Natural killer cell (primary cell): ENCODE measurements at regions not wholly inside any gene's neighbourhood (a gene's known extent, or its start where the extent isn't known, plus 50 kb on each side); places are given as distances from the start of the nearest gene placed in this dataset.

Experiments used
- ATAC-seq, 3 donors: fragments of 150-1000 bp in 2 of 3; fragments of 200-7000 bp in 1 of 3; cut with Tn5 transposase; 1 replicate in 1 of 3; 2 replicates in 2 of 3; pipeline ENCODE4 v1.10.0; 2021; ENCODE audit warnings: mild to moderate bottlenecking in 2 of 3, moderate library complexity in 2 of 3
- DNase-seq, 2 donors: peaks; one replicate each; pipeline versions ENCODE4 v3.0.0 to v3.0.0-alpha.2; 2013 to 2021; ENCODE audit warnings: mixed read lengths in 1 of 2
- H3K27ac ChIP-seq: one replicate; pipeline ENCODE4 v1.5.1; 2013; ENCODE audit warnings: mild to moderate bottlenecking, low read length
- H3K27me3 ChIP-seq: one replicate; pipeline ENCODE4 v1.6.1; 2013; ENCODE audit warnings: low read length; ENCODE audit not compliant: control insufficient read depth, insufficient read depth
- H3K36me3 ChIP-seq: one replicate; pipeline ENCODE4 v1.6.1; 2013; ENCODE audit warnings: low read length; ENCODE audit not compliant: control insufficient read depth, insufficient read depth
- H3K4me1 ChIP-seq: one replicate; pipeline ENCODE4 v1.6.1; 2013; ENCODE audit warnings: low read length; ENCODE audit not compliant: control insufficient read depth, insufficient read depth
- H3K4me3 ChIP-seq: one replicate; pipeline ENCODE4 v1.5.1; 2013; ENCODE audit warnings: low read length
- H3K9me3 ChIP-seq: one replicate; pipeline ENCODE4 v1.6.1; 2013; ENCODE audit warnings: low read length; ENCODE audit not compliant: control insufficient read depth, insufficient read depth
- H3K27ac Mint-ChIP-seq, 2 donors: one replicate each; pipeline ENCODE4 v1.8.0; 2022; ENCODE audit warnings: mild to moderate bottlenecking in 2 of 2, mixed read lengths in 2 of 2, moderate library complexity in 1 of 2
- H3K27me3 Mint-ChIP-seq, 2 donors: one replicate each; pipeline ENCODE4 v1.8.0; 2022; ENCODE audit warnings: low read depth in 2 of 2, mixed read lengths in 2 of 2
- H3K36me3 Mint-ChIP-seq: one replicate; pipeline ENCODE4 v1.8.0; 2022; ENCODE audit warnings: mixed read lengths
- H3K4me1 Mint-ChIP-seq, 2 donors: one replicate each; pipeline ENCODE4 v1.8.0; 2022; ENCODE audit warnings: mixed read lengths in 2 of 2
- H3K4me3 Mint-ChIP-seq: one replicate; pipeline ENCODE4 v1.8.0; 2022; ENCODE audit warnings: mild to moderate bottlenecking, moderate library complexity, mixed read lengths
- H3K9me3 Mint-ChIP-seq, 2 donors: one replicate each; pipeline ENCODE4 v1.8.0; 2022; ENCODE audit warnings: mixed read lengths in 2 of 2
- WGBS: methylation state at CpG from one replicate; pipeline ENCODE4 v1.1.7; 2013; ENCODE audit warnings: missing lambda C conversion rate; ENCODE audit not compliant: insufficient coverage; 5-methylcytosine and 5-hydroxymethylcytosine counted together
- intact Hi-C: fragments of 100-400 bp; cut with micrococcal nuclease; formaldehyde crosslinking; loops from one replicate; pipeline ENCODE4 v1.14.2; 2022
- TF ChIP-seq, protein P1 (sequence below): fragments of 200-600 bp; IDR thresholded peaks from one replicate; pipeline ENCODE4 v1.8.0; 2022; ENCODE audit warnings: antibody characterized with exemption

DNA sequence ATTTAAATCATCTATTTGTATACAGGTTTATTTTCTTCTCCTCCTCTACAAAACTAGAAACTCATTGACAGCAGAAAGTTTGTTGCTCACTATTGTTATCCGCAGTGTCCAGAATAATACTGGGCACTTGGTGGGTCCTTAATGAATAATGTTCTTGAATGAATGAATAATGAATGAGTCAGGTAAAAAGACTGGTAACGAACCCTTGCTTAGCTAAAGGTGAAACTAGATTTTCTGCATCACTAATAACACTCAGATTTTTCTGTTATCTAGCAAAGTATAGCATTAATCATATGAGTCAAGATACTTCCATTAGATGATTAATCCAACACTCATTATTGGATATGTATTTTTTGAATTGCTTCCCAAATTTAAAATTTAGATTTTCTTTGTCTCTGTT lies 953.2 kb downstream of the SORCS3 start:
- Mint-ChIP-seq H3K9me3 (peaks cover 5 to 17% of the 10 kb centered on the region in 2 donors), H3K4me1 (no peaks in the 10 kb centered on the region), H3K36me3 (no peaks in the 10 kb centered on the region), H3K27me3 (no peaks in the 10 kb centered on the region), H3K27ac (no peak overlapping the region), H3K4me3 (no peak overlapping the region)
- no peak overlapping the region for H3K27ac ChIP-seq
- H3K4me3 ChIP-seq, result no peak overlapping the region
- ATAC-seq (no peak), DNase-seq (no peak)
- WGBS, result 100% methylated on average over 1 of the region's 2 CpGs
- intact Hi-C loops, result no loop called here
- no peaks in the 10 kb centered on the region for H3K9me3 ChIP-seq
- no peaks in the 10 kb centered on the region for H3K36me3 ChIP-seq
- H3K4me1 ChIP-seq, result no peaks in the 10 kb centered on the region
- H3K27me3 ChIP-seq, result no peaks in the 10 kb centered on the region
- TF ChIP-seq, protein P1, sequence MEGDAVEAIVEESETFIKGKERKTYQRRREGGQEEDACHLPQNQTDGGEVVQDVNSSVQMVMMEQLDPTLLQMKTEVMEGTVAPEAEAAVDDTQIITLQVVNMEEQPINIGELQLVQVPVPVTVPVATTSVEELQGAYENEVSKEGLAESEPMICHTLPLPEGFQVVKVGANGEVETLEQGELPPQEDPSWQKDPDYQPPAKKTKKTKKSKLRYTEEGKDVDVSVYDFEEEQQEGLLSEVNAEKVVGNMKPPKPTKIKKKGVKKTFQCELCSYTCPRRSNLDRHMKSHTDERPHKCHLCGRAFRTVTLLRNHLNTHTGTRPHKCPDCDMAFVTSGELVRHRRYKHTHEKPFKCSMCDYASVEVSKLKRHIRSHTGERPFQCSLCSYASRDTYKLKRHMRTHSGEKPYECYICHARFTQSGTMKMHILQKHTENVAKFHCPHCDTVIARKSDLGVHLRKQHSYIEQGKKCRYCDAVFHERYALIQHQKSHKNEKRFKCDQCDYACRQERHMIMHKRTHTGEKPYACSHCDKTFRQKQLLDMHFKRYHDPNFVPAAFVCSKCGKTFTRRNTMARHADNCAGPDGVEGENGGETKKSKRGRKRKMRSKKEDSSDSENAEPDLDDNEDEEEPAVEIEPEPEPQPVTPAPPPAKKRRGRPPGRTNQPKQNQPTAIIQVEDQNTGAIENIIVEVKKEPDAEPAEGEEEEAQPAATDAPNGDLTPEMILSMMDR, result no peak

DNA sequence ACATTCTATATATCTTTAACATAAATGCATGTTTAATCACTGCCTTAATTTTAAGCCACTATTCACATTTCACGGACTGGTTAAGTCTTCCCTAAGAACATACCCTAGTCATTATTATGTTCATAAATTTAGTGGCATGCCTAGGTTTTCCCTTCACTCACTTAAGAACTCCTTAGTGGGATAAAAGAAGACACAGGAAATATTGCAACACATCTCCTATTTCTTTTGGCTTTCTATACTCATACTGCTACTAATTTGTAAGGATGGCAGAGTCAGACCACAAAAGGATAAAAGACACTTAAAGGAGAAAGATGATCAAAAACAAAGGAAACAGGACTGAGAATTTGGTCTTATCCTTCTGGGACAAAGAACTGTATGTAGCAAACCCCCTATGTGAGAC lies 951.4 kb downstream of the SORCS3 start:
- no peak for ATAC-seq
- H3K4me3 ChIP-seq, result no peak overlapping the region

DNA sequence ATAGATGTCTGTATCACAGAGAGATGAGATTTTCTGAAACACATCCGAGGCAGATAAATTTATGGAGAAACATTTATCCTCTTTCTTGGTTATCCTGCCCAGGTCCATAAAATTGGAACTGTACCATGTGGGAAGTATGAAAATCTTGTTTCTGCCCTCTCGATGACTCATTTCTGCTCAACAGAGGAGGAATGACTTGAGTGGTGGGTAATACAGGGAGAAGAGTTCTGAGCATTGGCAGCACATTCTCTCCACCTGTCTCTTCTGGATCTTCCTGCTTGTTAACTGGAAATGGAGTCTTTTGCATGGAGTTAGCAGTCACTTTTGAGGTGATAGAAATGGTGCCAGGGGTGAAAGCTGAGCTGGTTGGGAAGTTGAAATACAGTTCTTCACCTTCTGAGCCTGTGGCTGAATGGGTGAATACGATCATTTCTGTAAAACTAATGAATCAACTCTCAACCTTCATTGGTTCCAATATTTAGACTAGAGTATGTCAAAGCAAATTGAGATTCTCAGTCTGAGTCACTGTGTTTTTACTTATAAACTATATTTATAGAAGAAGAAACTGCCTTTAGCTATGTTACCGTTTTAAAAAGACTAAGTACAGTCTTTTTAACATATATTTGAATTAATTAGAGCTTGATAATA lies 945.5 kb downstream of the SORCS3 start:
- no peaks in the 10 kb centered on the region for H3K9me3 ChIP-seq
- Mint-ChIP-seq H3K4me3 (no peak overlapping the region), H3K4me1 (no peaks in the 10 kb centered on the region), H3K36me3 (no peaks in the 10 kb centered on the region), H3K27ac (no peak overlapping the region), H3K9me3 (peaks cover 8 to 11% of the 10 kb centered on the region in 2 donors), H3K27me3 (no peaks in the 10 kb centered on the region)
- WGBS, result 85% methylated on average over 2 of the region's 4 CpGs
- H3K4me1 ChIP-seq, result no peaks in the 10 kb centered on the region
- H3K36me3 ChIP-seq, result no peaks in the 10 kb centered on the region
- no peak overlapping the region for H3K4me3 ChIP-seq
- TF ChIP-seq, protein P1, result no peak
- ATAC-seq, result no peak
- intact Hi-C loops, result no loop called here
- DNase-seq, result no peak
- no peak overlapping the region for H3K27ac ChIP-seq
- no peaks in the 10 kb centered on the region for H3K27me3 ChIP-seq

More for the DNA sequence above, 951.4 kb downstream of the SORCS3 start:
- Mint-ChIP-seq H3K27ac (no peak overlapping the region), H3K4me3 (no peak overlapping the region), H3K4me1 (no peaks in the 10 kb centered on the region), H3K36me3 (no peaks in the 10 kb centered on the region), H3K27me3 (no peaks in the 10 kb centered on the region), H3K9me3 (peaks cover 7 to 16% of the 10 kb centered on the region in 2 donors)
- 100% methylated on average over 1 of the region's 1 CpG for WGBS
- no peak for DNase-seq
- Histone ChIP-seq H3K27ac (no peak overlapping the region), H3K9me3 (no peaks in the 10 kb centered on the region), H3K36me3 (no peaks in the 10 kb centered on the region), H3K4me1 (no peaks in the 10 kb centered on the region), H3K27me3 (no peaks in the 10 kb centered on the region)
- TF ChIP-seq, protein P1, result no peak
- intact Hi-C loops, result no loop called here

DNA sequence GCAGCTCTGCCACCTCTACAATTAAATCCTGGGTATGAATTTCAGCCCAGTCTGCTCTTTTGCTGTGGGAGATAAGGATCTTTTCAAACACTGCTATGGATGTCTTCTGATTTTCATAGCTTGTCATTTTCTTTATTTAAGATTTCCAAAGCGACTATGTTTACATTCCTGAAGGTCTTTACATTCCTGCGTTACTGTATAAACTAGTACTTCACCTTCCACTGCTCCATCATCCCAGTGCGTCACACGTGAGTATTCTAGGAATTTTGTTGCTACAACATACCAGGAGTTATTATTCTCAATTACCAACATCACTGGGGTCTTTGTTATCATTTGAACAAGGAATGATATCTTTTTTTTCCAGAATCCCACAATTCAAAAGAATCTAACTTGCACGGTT lies 944.7 kb downstream of the SORCS3 start:
- 81% methylated on average over 4 of the region's 5 CpGs for WGBS
- intact Hi-C loops, result no loop called here
- no peak overlapping the region for H3K4me3 ChIP-seq
- no peaks in the 10 kb centered on the region for H3K9me3 ChIP-seq
- Mint-ChIP-seq H3K4me1 (no peaks in the 10 kb centered on the region), H3K27me3 (no peaks in the 10 kb centered on the region), H3K27ac (no peak overlapping the region), H3K4me3 (no peak overlapping the region), H3K36me3 (no peaks in the 10 kb centered on the region), H3K9me3 (peaks cover 11 to 15% of the 10 kb centered on the region in 2 donors)
- TF ChIP-seq, protein P1, result no peak
- ATAC-seq, result no peak
- H3K36me3 ChIP-seq, result no peaks in the 10 kb centered on the region
- no peak for DNase-seq
- H3K27me3 ChIP-seq, result no peaks in the 10 kb centered on the region
- H3K4me1 ChIP-seq, result no peaks in the 10 kb centered on the region
- H3K27ac ChIP-seq, result no peak overlapping the region
